Upper lobe of left lung (tissue), 6 donors: ENCODE measurements at regions not wholly inside any gene's neighbourhood (a gene's known extent, or its start where the extent isn't known, plus 50 kb on each side); places are given as distances from the start of the nearest gene placed in this dataset.
"Not testable (repeated sequence)": the region's sequence is repeated elsewhere in the genome, so short reads cannot be mapped to it uniquely, and the experiment has no call there.

Source experiments
- ATAC-seq, 2 donors: fragments of 200-7000 bp; cut with Tn5 transposase; one replicate each; pipeline ENCODE4 v1.9.1; 2022; ENCODE audit warnings: mild to moderate bottlenecking in 2 of 2, moderate library complexity in 2 of 2; ENCODE audit not compliant: low FRiP score in 2 of 2
- DNase-seq, 2 donors: peaks; one replicate each; pipeline ENCODE4 v3.0.0-alpha.2; 2019 to 2020
- H3K27ac ChIP-seq, 4 donors: fragments of 200-600 bp; sonication (generic); one replicate each; pipeline ENCODE4 v1.5.1; 2016 to 2019
- H3K27me3 ChIP-seq, 4 donors: fragments of 200-600 bp; sonication (generic); one replicate each; pipeline ENCODE4 v1.5.1; 2017 to 2019
- H3K36me3 ChIP-seq, 4 donors: fragments of 200-600 bp; sonication (generic); one replicate each; pipeline ENCODE4 v1.5.1; 2016 to 2019
- H3K4me1 ChIP-seq, 4 donors: fragments of 200-600 bp; sonication (generic); one replicate each; pipeline ENCODE4 v1.5.1; 2018 to 2019
- H3K4me3 ChIP-seq, 4 donors: fragments of 200-600 bp; sonication (generic); one replicate each; pipeline ENCODE4 v1.5.1; 2017 to 2019; ENCODE audit warnings: mild to moderate bottlenecking in 2 of 4, moderate library complexity in 1 of 4
- H3K9me3 ChIP-seq, 4 donors: fragments of 200-600 bp; sonication (generic); one replicate each; pipeline ENCODE4 v1.5.1; 2018 to 2019
- CTCF ChIP-seq, 6 experiments: fragments of 450-650 bp in 4 of 6; fragments of 200-600 bp in 2 of 6; sonication (generic) in 2 of 6; IDR thresholded peaks; one replicate each; pipeline ENCODE4 v1.5.1; 2016 to 2019; ENCODE audit warnings: antibody characterized with exemption in 6 of 6
- EP300 ChIP-seq, 4 donors: sonication (generic); formaldehyde crosslinking; IDR thresholded peaks; one replicate each; pipeline ENCODE4 v1.5.1; 2017; ENCODE audit warnings: antibody characterized with exemption in 4 of 4, control low read depth in 2 of 4
- POLR2A ChIP-seq, 4 donors: fragments of 450-650 bp; IDR thresholded peaks; one replicate each; pipeline ENCODE4 v1.5.1; 2016 to 2017; ENCODE audit warnings: antibody characterized with exemption in 4 of 4, mild to moderate bottlenecking in 2 of 4
- POLR2AphosphoS5 ChIP-seq, 2 donors: sonication (generic); formaldehyde crosslinking; IDR thresholded peaks; one replicate each; pipeline ENCODE4 v1.5.1; 2017; ENCODE audit warnings: antibody characterized with exemption in 2 of 2
- WGBS, 2 donors: methylation state at CpG; one replicate each; pipeline ENCODE4 v1.1.5; 2017 to 2018; 5-methylcytosine and 5-hydroxymethylcytosine counted together
- donor health status: DM: no; HTN: no; CAD: no; lungs with moderate emphysema.
- donor health status: DM: no; HTN: yes; CAD: no; lungs with severe emphysema.

GRCh38 chr1:219323426-219323825 is 149.7 kb downstream of the LYPLAL1 start:
- no peaks in the 10 kb centered on the region for H3K27me3 ChIP-seq
- no peak for DNase-seq
- no peaks in the 10 kb centered on the region for H3K9me3 ChIP-seq
- no peak overlapping the region for H3K27ac ChIP-seq
- no peak overlapping the region for H3K4me3 ChIP-seq
- ATAC-seq, result no peak
- TF ChIP-seq CTCF (IDR thresholded peaks at IDR 0.05), result no peak
- no peak for TF ChIP-seq POLR2AphosphoS5 (IDR thresholded peaks at IDR 0.05)
- no peak for TF ChIP-seq POLR2A (IDR thresholded peaks at IDR 0.05)
- no peak for TF ChIP-seq EP300 (IDR thresholded peaks at IDR 0.05)
- WGBS, 2 donors, result 85 to 86% methylated on average over 3 of the region's 3 CpGs
- H3K4me1 ChIP-seq, result peaks cover 0 to 6% (median 0%) of the 10 kb centered on the region in 4 donors
- H3K36me3 ChIP-seq, result no peaks in the 10 kb centered on the region

- Histone ChIP-seq H3K27ac (no peak overlapping the region), H3K27me3 (no peaks in the 10 kb centered on the region), H3K4me3 (no peak overlapping the region), H3K9me3 (no peaks in the 10 kb centered on the region), H3K36me3 (no peaks in the 10 kb centered on the region), H3K4me1 (peaks cover 0 to 6% (median 0%) of the 10 kb centered on the region in 4 donors)
- DNase-seq, result no peak
- 92% methylated on average over 3 of the region's 3 CpGs for WGBS, 2 donors
- TF ChIP-seq EP300 (IDR thresholded peaks at IDR 0.05), result no peak
- no peak for TF ChIP-seq POLR2A (IDR thresholded peaks at IDR 0.05)
- TF ChIP-seq POLR2AphosphoS5 (IDR thresholded peaks at IDR 0.05), result no peak
- TF ChIP-seq CTCF (IDR thresholded peaks at IDR 0.05), result no peak
- ATAC-seq, result no peak
Observed at GRCh38 chr1:219322766-219323165, 149.1 kb downstream of the LYPLAL1 start.

GRCh38 chr1:219320563-219320962 is 146.9 kb downstream of the LYPLAL1 start:
- not testable (repeated sequence) for H3K27ac ChIP-seq, H3K4me1 ChIP-seq, H3K36me3 ChIP-seq, H3K27me3 ChIP-seq, DNase-seq, H3K4me3 ChIP-seq, H3K9me3 ChIP-seq, ATAC-seq
- WGBS, 2 donors, result 99% methylated on average over 5 of the region's 5 CpGs

GRCh38 chr1:219318826-219319225 is 145.1 kb downstream of the LYPLAL1 start:
- peaks cover 0 to 6% (median 0%) of the 10 kb centered on the region in 4 donors for H3K4me1 ChIP-seq
- no peak for TF ChIP-seq POLR2A (IDR thresholded peaks at IDR 0.05)
- no peak for TF ChIP-seq POLR2AphosphoS5 (IDR thresholded peaks at IDR 0.05)
- TF ChIP-seq EP300 (IDR thresholded peaks at IDR 0.05), result no peak
- TF ChIP-seq CTCF (IDR thresholded peaks at IDR 0.05), result no peak
- ATAC-seq, result no peak
- peaks cover 0 to 7% (median 0%) of the 10 kb centered on the region in 4 donors for H3K9me3 ChIP-seq
- no peak overlapping the region for H3K27ac ChIP-seq
- DNase-seq, result no peak
- H3K4me3 ChIP-seq, result no peak overlapping the region
- H3K27me3 ChIP-seq, result no peaks in the 10 kb centered on the region
- 92% methylated on average over 4 of the region's 4 CpGs for WGBS, 2 donors
- no peaks in the 10 kb centered on the region for H3K36me3 ChIP-seq

- DNase-seq, result peak in 1 of 2 donors; percentile 30
Observed at GRCh38 chr1:219317762-219318353, 144.2 kb downstream of the LYPLAL1 start.

More at GRCh38 chr1:219317762-219318353, 144.2 kb downstream of the LYPLAL1 start:
- H3K4me3 ChIP-seq, result no peak overlapping the region
- peaks cover 0 to 6% (median 0%) of the 10 kb centered on the region in 4 donors for H3K4me1 ChIP-seq
- no peaks in the 10 kb centered on the region for H3K36me3 ChIP-seq
- peaks cover 0 to 7% (median 0%) of the 10 kb centered on the region in 4 donors for H3K9me3 ChIP-seq
- 64 to 71% methylated on average over 3 of the region's 3 CpGs for WGBS, 2 donors
- no peak for ATAC-seq
- TF ChIP-seq EP300 (IDR thresholded peaks at IDR 0.05) (no peak), CTCF (IDR thresholded peaks at IDR 0.05) (peak in 2 of 6 experiments; percentile 18 to 23), POLR2A (IDR thresholded peaks at IDR 0.05) (no peak), POLR2AphosphoS5 (IDR thresholded peaks at IDR 0.05) (no peak)
- no peaks in the 10 kb centered on the region for H3K27me3 ChIP-seq
- no peak overlapping the region for H3K27ac ChIP-seq
